ENCODE measurements at regions not wholly inside any gene's neighbourhood (a gene's known extent, or its start where the extent isn't known, plus 50 kb on each side); places are given as distances from the start of the nearest gene placed in this dataset.

- no peak for DNase-seq (ENCODE audit: low spot score)
- Histone ChIP-seq H4K8ac (ENCODE audit: low read depth, low read length) (peak overlapping the region; percentile 6), H3K9me3 (replicated peaks in 1 of 2; ENCODE audit: control insufficient read depth in 2 of 2, insufficient read depth in 1 of 2, low read depth in 1 of 2, low read length in 2 of 2) (peaks cover 2 to 19% of the 10 kb centered on the region in 2 donors), H4K91ac (ENCODE audit: low read depth, low read length, poor library complexity) (peak overlapping the region; percentile 60), H2AFZ (ENCODE audit: low read length) (no peak overlapping the region), H3K36me3 (replicated peaks in 1 of 2; ENCODE audit: control insufficient read depth in 2 of 2, insufficient read depth in 2 of 2, low read length in 2 of 2) (no peaks in the 10 kb centered on the region), H2BK15ac (ENCODE audit: low read length) (peak overlapping the region; percentile 91), H3K27ac (replicated peaks; ENCODE audit: low read length) (no peak overlapping the region), H2AK5ac (ENCODE audit: low read depth, low read length) (peak overlapping the region; percentile 88), H2BK120ac (ENCODE audit: low read depth, low read length) (no peak overlapping the region), H3K4me2 (ENCODE audit: insufficient read depth, low read length, poor library complexity, severe bottlenecking) (no peak overlapping the region), H3K4me3 (ENCODE audit: low read length in 2 of 2) (no peak overlapping the region), H3K4ac (ENCODE audit: low read length) (peak overlapping the region; percentile 90), H3K18ac (ENCODE audit: low read length) (peak overlapping the region; percentile 65), H3K23ac (ENCODE audit: low read depth, low read length, poor library complexity) (peak overlapping the region; percentile 94), H3K27me3 (ENCODE audit: control insufficient read depth in 3 of 3, insufficient read depth in 3 of 3, low read depth in 1 of 3, low read length in 3 of 3) (no peaks in the 10 kb centered on the region), H3K4me1 (ENCODE audit: control insufficient read depth in 2 of 2, insufficient read depth in 1 of 2, low read depth in 1 of 2, low read length in 2 of 2) (peaks cover 17 to 25% of the 10 kb centered on the region in 2 donors), H2BK5ac (ENCODE audit: low read length) (no peak overlapping the region), H3K14ac (ENCODE audit: low read length) (no peak overlapping the region), H2BK12ac (ENCODE audit: low read length) (peak overlapping the region; percentile 63), H3K9ac (ENCODE audit: low read depth, low read length, poor library complexity) (peak overlapping the region; percentile 30), H3K79me1 (ENCODE audit: low read depth, low read length) (peaks cover 2% of the 10 kb centered on the region)
- WGBS, 2 donors (ENCODE audit: extremely low coverage in 2 of 2, insufficient read length in 2 of 2, insufficient replicate concordance in 1 of 2), result no CpG with 5 or more reads among the region's 9 CpGs
Observed at GRCh38 chr2:392926-393280, 105.0 kb upstream of the ALKAL2 start.

- Histone ChIP-seq H3K79me1 (ENCODE audit: low read depth, low read length) (peaks cover 2% of the 10 kb centered on the region), H3K4me2 (ENCODE audit: insufficient read depth, low read length, poor library complexity, severe bottlenecking) (no peak overlapping the region), H3K36me3 (replicated peaks in 1 of 2; ENCODE audit: control insufficient read depth in 2 of 2, insufficient read depth in 2 of 2, low read length in 2 of 2) (no peaks in the 10 kb centered on the region), H3K23ac (ENCODE audit: low read depth, low read length, poor library complexity) (peak overlapping the region; percentile 94), H2BK15ac (ENCODE audit: low read length) (peak overlapping the region; percentile 91), H3K4ac (ENCODE audit: low read length) (peak overlapping the region; percentile 90), H4K8ac (ENCODE audit: low read depth, low read length) (no peak overlapping the region), H3K27me3 (ENCODE audit: control insufficient read depth in 3 of 3, insufficient read depth in 3 of 3, low read depth in 1 of 3, low read length in 3 of 3) (no peaks in the 10 kb centered on the region), H4K91ac (ENCODE audit: low read depth, low read length, poor library complexity) (peak overlapping the region; percentile 60), H2AFZ (ENCODE audit: low read length) (no peak overlapping the region), H3K9ac (ENCODE audit: low read depth, low read length, poor library complexity) (no peak overlapping the region), H2BK12ac (ENCODE audit: low read length) (peak overlapping the region; percentile 63), H3K9me3 (replicated peaks in 1 of 2; ENCODE audit: control insufficient read depth in 2 of 2, insufficient read depth in 1 of 2, low read depth in 1 of 2, low read length in 2 of 2) (peaks cover 2 to 19% of the 10 kb centered on the region in 2 donors), H3K18ac (ENCODE audit: low read length) (peak overlapping the region; percentile 65), H3K14ac (ENCODE audit: low read length) (no peak overlapping the region), H2AK5ac (ENCODE audit: low read depth, low read length) (peak overlapping the region; percentile 88), H3K4me3 (ENCODE audit: low read length in 2 of 2) (no peak overlapping the region), H3K4me1 (ENCODE audit: control insufficient read depth in 2 of 2, insufficient read depth in 1 of 2, low read depth in 1 of 2, low read length in 2 of 2) (peaks cover 15 to 25% of the 10 kb centered on the region in 2 donors), H2BK5ac (ENCODE audit: low read length) (no peak overlapping the region), H2BK120ac (ENCODE audit: low read depth, low read length) (no peak overlapping the region), H3K27ac (replicated peaks; ENCODE audit: low read length) (no peak overlapping the region)
- no CpG with 5 or more reads among the region's 32 CpGs for WGBS, 2 donors (ENCODE audit: extremely low coverage in 2 of 2, insufficient read length in 2 of 2, insufficient replicate concordance in 1 of 2)
- no peak for DNase-seq (ENCODE audit: low spot score)
Observed at GRCh38 chr2:392181-392925, 104.5 kb upstream of the ALKAL2 start.

- no peak for DNase-seq (ENCODE audit: low spot score)
- no peak overlapping the region for H2AFZ ChIP-seq (ENCODE audit: low read length)
- H3K9ac ChIP-seq (ENCODE audit: low read depth, low read length, poor library complexity), result no peak overlapping the region
- no peak overlapping the region for H3K27ac ChIP-seq (replicated peaks; ENCODE audit: low read length)
- H3K4ac ChIP-seq (ENCODE audit: low read length), result no peak overlapping the region
- no peak overlapping the region for H4K91ac ChIP-seq (ENCODE audit: low read depth, low read length, poor library complexity)
- peaks cover 15 to 25% of the 10 kb centered on the region in 2 donors for H3K4me1 ChIP-seq (ENCODE audit: control insufficient read depth in 2 of 2, insufficient read depth in 1 of 2, low read depth in 1 of 2, low read length in 2 of 2)
- no peak overlapping the region for H3K23ac ChIP-seq (ENCODE audit: low read depth, low read length, poor library complexity)
- H4K8ac ChIP-seq (ENCODE audit: low read depth, low read length), result no peak overlapping the region
- H3K4me2 ChIP-seq (ENCODE audit: insufficient read depth, low read length, poor library complexity, severe bottlenecking), result no peak overlapping the region
- H3K27me3 ChIP-seq (ENCODE audit: control insufficient read depth in 3 of 3, insufficient read depth in 3 of 3, low read depth in 1 of 3, low read length in 3 of 3), result no peaks in the 10 kb centered on the region
- peaks cover 2 to 19% of the 10 kb centered on the region in 2 donors for H3K9me3 ChIP-seq (replicated peaks in 1 of 2; ENCODE audit: control insufficient read depth in 2 of 2, insufficient read depth in 1 of 2, low read depth in 1 of 2, low read length in 2 of 2)
- H2AK5ac ChIP-seq (ENCODE audit: low read depth, low read length), result no peak overlapping the region
- H3K79me1 ChIP-seq (ENCODE audit: low read depth, low read length), result peaks cover 2% of the 10 kb centered on the region
- no peak overlapping the region for H2BK15ac ChIP-seq (ENCODE audit: low read length)
- no peak overlapping the region for H2BK12ac ChIP-seq (ENCODE audit: low read length)
- no peak overlapping the region for H3K4me3 ChIP-seq (ENCODE audit: low read length in 2 of 2)
- H3K36me3 ChIP-seq (replicated peaks in 1 of 2; ENCODE audit: control insufficient read depth in 2 of 2, insufficient read depth in 2 of 2, low read length in 2 of 2), result no peaks in the 10 kb centered on the region
- no peak overlapping the region for H3K18ac ChIP-seq (ENCODE audit: low read length)
- H3K14ac ChIP-seq (ENCODE audit: low read length), result no peak overlapping the region
- H2BK5ac ChIP-seq (ENCODE audit: low read length), result no peak overlapping the region
- WGBS, 2 donors (ENCODE audit: extremely low coverage in 2 of 2, insufficient read length in 2 of 2, insufficient replicate concordance in 1 of 2), result no CpG with 5 or more reads among the region's 6 CpGs
- H2BK120ac ChIP-seq (ENCODE audit: low read depth, low read length), result no peak overlapping the region
Observed at GRCh38 chr2:391696-392095, 103.8 kb upstream of the ALKAL2 start.

GRCh38 chr2:390959-391358 is 103.1 kb upstream of the ALKAL2 start:
- Histone ChIP-seq H3K27ac (replicated peaks; ENCODE audit: low read length) (no peak overlapping the region), H3K14ac (ENCODE audit: low read length) (no peak overlapping the region), H3K4ac (ENCODE audit: low read length) (no peak overlapping the region), H3K18ac (ENCODE audit: low read length) (no peak overlapping the region), H4K8ac (ENCODE audit: low read depth, low read length) (no peak overlapping the region), H2AFZ (ENCODE audit: low read length) (no peak overlapping the region), H2BK120ac (ENCODE audit: low read depth, low read length) (no peak overlapping the region), H4K91ac (ENCODE audit: low read depth, low read length, poor library complexity) (no peak overlapping the region), H3K9me3 (replicated peaks in 1 of 2; ENCODE audit: control insufficient read depth in 2 of 2, insufficient read depth in 1 of 2, low read depth in 1 of 2, low read length in 2 of 2) (peaks cover 2 to 19% of the 10 kb centered on the region in 2 donors), H3K4me2 (ENCODE audit: insufficient read depth, low read length, poor library complexity, severe bottlenecking) (no peak overlapping the region), H3K36me3 (replicated peaks in 1 of 2; ENCODE audit: control insufficient read depth in 2 of 2, insufficient read depth in 2 of 2, low read length in 2 of 2) (no peaks in the 10 kb centered on the region), H2BK15ac (ENCODE audit: low read length) (peak overlapping the region; percentile 47), H3K27me3 (ENCODE audit: control insufficient read depth in 3 of 3, insufficient read depth in 3 of 3, low read depth in 1 of 3, low read length in 3 of 3) (no peaks in the 10 kb centered on the region), H3K9ac (ENCODE audit: low read depth, low read length, poor library complexity) (no peak overlapping the region), H2BK5ac (ENCODE audit: low read length) (no peak overlapping the region), H2AK5ac (ENCODE audit: low read depth, low read length) (no peak overlapping the region), H3K23ac (ENCODE audit: low read depth, low read length, poor library complexity) (no peak overlapping the region), H3K79me1 (ENCODE audit: low read depth, low read length) (peaks cover 2% of the 10 kb centered on the region), H3K4me3 (ENCODE audit: low read length in 2 of 2) (no peak overlapping the region), H3K4me1 (ENCODE audit: control insufficient read depth in 2 of 2, insufficient read depth in 1 of 2, low read depth in 1 of 2, low read length in 2 of 2) (peaks cover 14 to 25% of the 10 kb centered on the region in 2 donors), H2BK12ac (ENCODE audit: low read length) (peak overlapping the region; percentile 2)
- no CpG with 5 or more reads among the region's 14 CpGs for WGBS, 2 donors (ENCODE audit: extremely low coverage in 2 of 2, insufficient read length in 2 of 2, insufficient replicate concordance in 1 of 2)
- DNase-seq (ENCODE audit: low spot score), result no peak

Data from neuronal stem cell (in vitro differentiated cells).